Activated naive CD4-positive, alpha-beta T cell treated with anti-CD3 and anti-CD28 coated beads, Interleukin-2, amount 50 U/mL, for 16 hours (primary cell): ENCODE measurements at regions not wholly inside any gene's neighbourhood (a gene's known extent, or its start where the extent isn't known, plus 50 kb on each side); places are given as distances from the start of the nearest gene placed in this dataset.

Experiments used
- DNase-seq: peaks from one replicate; pipeline ENCODE4 v3.0.0-alpha.2; 2020

- no peak for DNase-seq
These were observed 267.6 kb downstream of the SETD4 start for GRCh38 chr21:35792569-35793305.

DNA sequence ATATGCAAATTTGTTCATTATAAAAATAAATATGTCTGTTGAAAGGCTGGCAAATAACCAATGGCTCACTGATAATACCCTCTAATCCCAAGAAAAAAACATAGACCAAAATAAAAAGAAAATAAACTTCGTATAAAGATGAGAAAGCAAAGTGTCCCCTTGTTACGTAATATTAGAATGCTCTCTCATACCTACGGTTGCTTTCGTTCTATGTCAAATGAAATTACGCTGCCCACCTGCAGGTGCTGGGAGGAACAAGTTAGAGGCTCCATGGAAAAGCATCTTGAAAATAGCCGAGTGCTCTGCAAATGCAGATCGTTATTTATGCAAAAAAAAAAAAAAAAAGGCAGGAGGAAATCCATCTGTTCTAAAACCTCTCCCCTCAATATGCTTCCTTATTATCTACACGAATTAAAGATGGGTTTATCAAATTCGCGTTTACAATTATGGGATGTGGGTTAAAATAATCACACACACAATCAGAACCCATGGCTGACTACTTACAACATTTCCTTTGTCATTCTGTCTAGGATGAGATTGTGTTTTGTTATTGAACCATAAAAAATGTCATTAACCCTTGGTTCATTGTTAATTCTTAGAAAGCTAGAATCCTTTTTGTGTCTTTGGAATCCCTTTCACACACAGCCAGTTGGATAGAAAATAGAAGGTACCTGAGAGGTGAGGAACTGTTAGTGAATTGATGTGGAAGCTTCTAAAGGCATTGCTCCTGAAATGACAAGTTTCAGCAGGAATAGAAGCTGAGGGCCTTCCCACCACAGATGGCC lies 268.6 kb downstream of the SETD4 start:
- DNase-seq = no peak

DNA sequence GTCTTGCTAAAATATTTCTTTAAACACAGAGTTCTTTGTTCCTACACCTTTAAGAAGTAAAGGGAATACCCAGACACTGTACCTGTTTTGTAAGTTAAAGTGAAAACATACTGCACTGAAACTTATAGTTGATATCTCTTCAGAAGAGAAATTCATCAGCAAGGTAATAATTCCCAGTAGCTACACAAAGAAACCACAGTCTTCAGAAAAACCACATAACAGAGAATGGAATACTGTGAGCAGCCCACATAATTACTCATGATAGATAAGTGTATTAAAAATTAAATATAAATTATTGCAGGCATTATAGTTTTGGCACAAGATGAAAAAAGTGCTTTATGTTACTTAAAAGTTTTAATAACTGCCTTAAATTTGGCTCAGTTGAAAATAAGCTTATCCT lies 276.6 kb downstream of the SETD4 start:
- no peak for DNase-seq

DNA sequence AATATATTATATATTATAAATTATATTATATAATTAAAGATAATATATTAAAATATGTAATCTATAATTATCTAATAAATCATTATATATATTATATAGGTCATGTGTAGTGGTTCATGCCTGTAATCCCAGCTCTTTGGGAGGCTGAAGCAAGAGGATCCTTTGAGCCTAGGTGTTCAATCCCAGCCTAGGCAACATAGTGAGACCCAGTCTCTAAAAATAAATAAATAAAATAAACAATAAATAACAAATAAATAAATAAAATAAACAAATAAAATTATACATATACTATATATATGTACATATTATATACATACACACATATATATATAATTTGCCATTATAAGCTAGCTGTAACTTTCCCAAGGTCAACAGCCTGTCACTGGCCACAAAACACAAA lies 277.7 kb downstream of the SETD4 start:
- DNase-seq = no peak

GRCh38 chr21:35780983-35781382 lies 279.3 kb downstream of the SETD4 start:
- no peak for DNase-seq

GRCh38 chr21:35779690-35780570 lies 280.4 kb downstream of the SETD4 start:
- no peak for DNase-seq

GRCh38 chr21:35779167-35779566 lies 281.2 kb downstream of the SETD4 start:
- no peak for DNase-seq

DNA sequence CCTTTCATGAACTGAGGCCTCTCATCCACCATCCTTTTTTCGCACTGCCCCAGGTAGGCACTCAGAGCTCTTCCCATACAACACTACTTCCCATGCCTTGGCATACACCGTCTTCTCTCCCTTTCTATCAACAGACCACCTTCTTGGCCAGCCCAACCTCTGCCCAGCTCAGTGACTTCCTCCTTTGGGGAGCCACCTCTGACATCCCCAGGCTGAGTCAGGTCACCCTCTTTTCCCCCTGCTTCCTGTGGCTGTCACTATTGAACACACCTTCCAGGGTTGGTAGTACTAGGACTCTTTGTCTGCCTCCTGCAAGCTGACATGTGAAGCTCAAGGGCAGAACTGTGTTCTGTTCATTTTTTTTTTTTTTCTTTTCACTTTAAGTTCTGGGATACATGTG lies 283.2 kb downstream of the SETD4 start:
- no peak for DNase-seq

- DNase-seq = no peak
These were observed 284.4 kb downstream of the SETD4 start for GRCh38 chr21:35775778-35776544.

DNA sequence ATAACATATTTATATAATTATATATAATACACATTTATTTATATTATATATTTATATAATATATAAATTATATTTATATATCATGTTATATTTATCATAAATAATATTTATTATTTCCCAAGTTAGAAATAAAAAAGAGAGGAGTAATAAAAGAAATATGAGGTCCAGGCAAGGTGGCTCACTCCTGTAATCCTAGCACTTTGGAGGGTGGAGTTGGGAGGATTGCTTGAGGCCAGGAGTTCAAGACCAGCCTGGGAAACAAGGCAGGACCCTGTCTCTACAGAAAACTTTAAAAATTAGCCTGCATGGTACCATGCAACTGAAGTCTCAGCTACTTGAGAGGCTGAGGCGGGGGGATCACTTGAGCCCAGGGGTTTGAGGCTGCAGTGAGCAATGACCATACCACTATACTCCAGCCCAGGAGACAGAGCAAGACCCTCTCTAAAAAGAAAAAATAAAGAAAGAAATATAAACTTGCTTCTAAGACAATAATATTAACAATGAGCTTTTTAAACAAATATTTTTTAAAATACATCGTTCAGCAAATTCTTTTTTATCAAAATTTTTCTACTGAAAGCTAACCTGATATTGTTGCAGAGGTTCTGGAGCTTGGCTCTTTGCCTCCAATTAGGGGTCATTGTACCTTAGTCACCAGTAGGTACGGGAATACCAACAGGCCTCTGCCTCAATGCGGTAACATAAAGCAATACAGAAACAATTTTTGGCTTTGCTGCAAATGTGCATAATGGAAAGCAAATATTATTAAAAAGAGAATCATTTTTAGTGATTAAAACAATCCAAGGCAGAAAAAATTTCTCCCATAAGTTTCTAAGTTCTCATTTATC lies 290.0 kb downstream of the SETD4 start:
- DNase-seq = no peak

- DNase-seq = no peak
These were observed 292.1 kb downstream of the SETD4 start for GRCh38 chr21:35768187-35768586.

GRCh38 chr21:35764586-35764985 lies 295.7 kb downstream of the SETD4 start:
- DNase-seq = no peak

- no peak for DNase-seq
These were observed 296.2 kb downstream of the SETD4 start for GRCh38 chr21:35764077-35764476.

DNA sequence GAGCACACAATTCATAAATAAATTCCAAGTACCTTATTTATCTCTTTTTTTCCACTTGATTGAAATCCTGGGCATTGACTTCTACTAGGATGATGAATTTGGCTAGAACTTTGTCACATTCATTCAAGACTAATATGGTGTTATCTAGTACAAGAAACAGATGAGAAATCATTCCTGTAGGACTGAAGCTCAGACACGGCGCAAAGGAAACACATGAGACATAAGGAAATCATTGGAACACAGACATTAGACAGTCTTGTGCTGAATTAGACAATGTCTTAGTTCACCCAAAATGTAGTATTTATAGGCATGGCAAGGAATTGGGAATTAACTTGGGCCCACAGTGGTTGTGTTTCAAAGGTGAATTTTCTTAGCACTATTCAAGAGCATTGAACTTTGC lies 305.7 kb downstream of the SETD4 start:
- no peak for DNase-seq

GRCh38 chr21:35753308-35753707 lies 307.0 kb downstream of the SETD4 start:
- DNase-seq = no peak

- DNase-seq = no peak
These were observed 309.2 kb downstream of the SETD4 start for GRCh38 chr21:35751171-35751570.

DNA sequence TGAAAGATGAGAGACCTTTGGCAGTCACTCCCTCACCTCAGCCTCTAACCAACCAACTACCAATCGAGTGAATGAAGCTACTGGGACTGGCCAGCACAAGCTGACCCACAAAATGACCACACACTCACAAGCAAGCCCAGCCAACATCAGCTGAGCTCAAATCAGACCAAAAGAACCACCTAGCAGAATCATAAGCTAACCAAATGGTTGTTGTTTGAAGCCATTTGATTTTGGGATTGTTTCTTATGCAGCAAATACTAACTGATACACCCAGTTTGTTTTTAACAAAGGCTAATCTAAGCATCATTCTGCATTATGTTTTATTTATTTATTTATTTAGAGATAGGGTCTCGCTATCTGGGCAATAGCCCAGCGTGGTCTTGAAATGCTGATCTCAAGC lies 310.4 kb downstream of the SETD4 start:
- no peak for DNase-seq

- no peak for DNase-seq
These were observed 311.5 kb downstream of the SETD4 start for GRCh38 chr21:35748678-35749314.

- DNase-seq = no peak
These were observed 316.8 kb downstream of the SETD4 start for GRCh38 chr21:35743571-35743970.

GRCh38 chr21:35738347-35738961 lies 321.9 kb downstream of the SETD4 start:
- DNase-seq = no peak

- DNase-seq = no peak
These were observed 322.4 kb downstream of the SETD4 start for GRCh38 chr21:35737899-35738346.
